GM21526 (cell line): ENCODE measurements at regions not wholly inside any gene's neighbourhood (a gene's known extent, or its start where the extent isn't known, plus 50 kb on each side); places are given as distances from the start of the nearest gene placed in this dataset.
"Not testable (repeated sequence)": the region's sequence is repeated elsewhere in the genome, so short reads cannot be mapped to it uniquely, and the experiment has no call there.

ENCODE experiments used
- ATAC-seq: cut with Tn5 transposase; IDR thresholded peaks from one replicate; pipeline ENCODE4 v1.9.1; 2021; ENCODE audit warnings: moderate library complexity; ENCODE audit not compliant: unreplicated experiment, low FRiP score

GRCh38 chr11:23903044-23903704, 593.7 kb upstream of the LUZP2 start:
- ATAC-seq = no peak

GRCh38 chr11:23919455-23919854, 577.4 kb upstream of the LUZP2 start:
- ATAC-seq = no peak

- ATAC-seq = no peak
Observed at GRCh38 chr11:23923357-23923756, 573.5 kb upstream of the LUZP2 start.

GRCh38 chr11:23924226-23924625, 572.6 kb upstream of the LUZP2 start:
- ATAC-seq = no peak

GRCh38 chr11:23931443-23931842, 565.4 kb upstream of the LUZP2 start:
- no peak for ATAC-seq

GRCh38 chr11:23932485-23932898, 564.4 kb upstream of the LUZP2 start:
- no peak for ATAC-seq

GRCh38 chr11:23933721-23934120, 563.1 kb upstream of the LUZP2 start:
- no peak for ATAC-seq

GRCh38 chr11:23934671-23935270, 562.1 kb upstream of the LUZP2 start:
- not testable (repeated sequence) for ATAC-seq

GRCh38 chr11:23942117-23942815, 554.6 kb upstream of the LUZP2 start:
- not testable (repeated sequence) for ATAC-seq

GRCh38 chr11:23944923-23945322, 551.9 kb upstream of the LUZP2 start:
- no peak for ATAC-seq

GRCh38 chr11:23947883-23948282, 549.0 kb upstream of the LUZP2 start:
- no peak for ATAC-seq

- no peak for ATAC-seq
Observed at GRCh38 chr11:23948851-23949250, 548.0 kb upstream of the LUZP2 start.

- no peak for ATAC-seq
Observed at GRCh38 chr11:23953951-23954710, 542.7 kb upstream of the LUZP2 start.

- no peak for ATAC-seq
Observed at GRCh38 chr11:23954730-23955129, 542.1 kb upstream of the LUZP2 start.

GRCh38 chr11:23956586-23956985, 540.3 kb upstream of the LUZP2 start:
- no peak for ATAC-seq

- ATAC-seq = no peak
Observed at GRCh38 chr11:23957314-23957713, 539.5 kb upstream of the LUZP2 start.

GRCh38 chr11:23959462-23959861, 537.4 kb upstream of the LUZP2 start:
- ATAC-seq = no peak

GRCh38 chr11:23961503-23962338, 535.1 kb upstream of the LUZP2 start:
- no peak for ATAC-seq

- no peak for ATAC-seq
Observed at GRCh38 chr11:23973244-23973643, 523.6 kb upstream of the LUZP2 start.

GRCh38 chr11:23974051-23974450, 522.8 kb upstream of the LUZP2 start:
- no peak for ATAC-seq
